GM23248 (cell line): ENCODE measurements at regions not wholly inside any gene's neighbourhood (a gene's known extent, or its start where the extent isn't known, plus 50 kb on each side); places are given as distances from the start of the nearest gene placed in this dataset.

Experiments
- EZH2 ChIP-seq: fragments of 200-600 bp; sonication (generic); IDR thresholded peaks from 2 replicates; pipeline ENCODE4 v1.6.1; 2018; ENCODE audit warnings: antibody characterized with exemption, mild to moderate bottlenecking; ENCODE audit not compliant: insufficient read depth, poor library complexity, severe bottlenecking
- EZH2phosphoT487 ChIP-seq: fragments of 200-600 bp; sonication (generic); IDR thresholded peaks from 2 replicates; pipeline ENCODE4 v1.6.1; 2018; ENCODE audit warnings: antibody characterized with exemption, moderate library complexity, mild to moderate bottlenecking, low read depth; ENCODE audit not compliant: insufficient read depth

DNA sequence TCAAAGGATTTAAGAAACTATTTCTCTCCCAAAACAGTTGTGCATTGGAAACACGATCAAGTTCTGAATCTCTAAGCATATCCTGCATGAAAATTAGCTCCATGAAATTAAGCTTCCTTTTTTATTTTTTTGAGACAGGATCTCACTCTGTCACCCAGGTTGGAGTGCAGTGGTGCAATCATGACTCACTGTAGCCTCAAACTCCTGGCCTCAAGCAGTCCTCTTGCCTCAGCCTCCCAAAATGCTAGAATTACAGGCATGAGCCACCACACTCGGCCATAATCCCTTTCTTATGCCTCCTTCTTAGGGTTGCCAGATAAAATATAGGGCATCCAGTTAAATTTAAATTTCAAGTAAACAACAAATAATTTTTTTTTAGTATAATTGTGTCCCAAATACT is 124.4 kb downstream of the ARL4C start:
- TF ChIP-seq EZH2 = no peak
- no peak for TF ChIP-seq EZH2phosphoT487
